Right lobe of liver (tissue), 6 donors: ENCODE measurements at regions not wholly inside any gene's neighbourhood (a gene's known extent, or its start where the extent isn't known, plus 50 kb on each side); places are given as distances from the start of the nearest gene placed in this dataset.
"Not testable (repeated sequence)": the region's sequence is repeated elsewhere in the genome, so short reads cannot be mapped to it uniquely, and the experiment has no call there.

Source experiments
- ATAC-seq, 4 donors: fragments of 200-7000 bp; cut with Tn5 transposase; one replicate each; pipeline ENCODE4 v1.9.1; 2020; ENCODE audit warnings: mild to moderate bottlenecking in 4 of 4, moderate library complexity in 4 of 4
- DNase-seq, 3 donors: peaks; one replicate each; pipeline ENCODE4 v3.0.0-alpha.2; 2020
- H3K27ac ChIP-seq, 3 donors: fragments of 200-600 bp; one replicate each; pipeline ENCODE4 v1.8.0; 2022
- H3K27me3 ChIP-seq, 2 donors: fragments of 200-600 bp; one replicate each; pipeline ENCODE4 v1.8.0; 2022
- H3K36me3 ChIP-seq, 4 donors: fragments of 200-600 bp; sonication (generic) in 1 of 4; one replicate each; pipeline versions ENCODE4 v1.5.1 to v1.8.0; 2017 to 2022; ENCODE audit warnings: control low read depth in 1 of 4
- H3K4me1 ChIP-seq, 4 donors: fragments of 200-600 bp; sonication (generic) in 1 of 4; one replicate each; pipeline versions ENCODE4 v1.5.1 to v1.8.0; 2017 to 2022; ENCODE audit warnings: control low read depth in 1 of 4
- H3K4me3 ChIP-seq, 3 donors: fragments of 200-600 bp; one replicate each; pipeline ENCODE4 v1.8.0; 2022
- H3K9me3 ChIP-seq, 4 donors: fragments of 200-600 bp; sonication (generic) in 1 of 4; one replicate each; pipeline versions ENCODE4 v1.5.1 to v1.8.0; 2017 to 2022; ENCODE audit warnings: control low read depth in 1 of 4
- CTCF ChIP-seq, 4 donors: fragments of 200-600 bp in 3 of 4; fragments of 450-650 bp in 1 of 4; IDR thresholded peaks; one replicate each; pipeline versions ENCODE4 v1.5.1 to v1.8.0; 2016 to 2022; ENCODE audit warnings: antibody characterized with exemption in 4 of 4, mild to moderate bottlenecking in 2 of 4
- POLR2A ChIP-seq: fragments of 450-650 bp; IDR thresholded peaks from one replicate; pipeline ENCODE4 v1.6.1; 2017; ENCODE audit warnings: antibody characterized with exemption, mild to moderate bottlenecking
- WGBS: methylation state at CpG from one replicate; pipeline ENCODE4 v1.1.6; 2018; ENCODE audit warnings: low coverage, low lambda C conversion rate; ENCODE audit not compliant: insufficient coverage; ENCODE audit errors: missing lambda C conversion rate; 5-methylcytosine and 5-hydroxymethylcytosine counted together
- intact Hi-C, 2 donors: fragments of 100-400 bp; cut with DNase I; formaldehyde crosslinking; loops; one replicate each; pipeline versions ENCODE4 v1.11.2 to v1.14.1; 2022
- donor health status: DM: no; HTN: yes; CAD: no.
- donor health status: DM: no; HTN: no; CAD: no.
- donor health status: DM: no; HTN: no; CAD: no.
- donor health status: DM: no; HTN: yes; CAD: no.
- donor health status: DM: no; HTN: yes; CAD: no.

GRCh38 chr9:81028504-81028903 is 660.8 kb downstream of the TLE1 start:
- no peak for ATAC-seq
- WGBS: 83% methylated on average over 4 of the region's 4 CpGs

GRCh38 chr9:81022177-81022576 is 667.2 kb downstream of the TLE1 start:
- intact Hi-C loops: no loop called here
- no peak for ATAC-seq
- no peak for DNase-seq
- no peak for TF ChIP-seq CTCF (IDR thresholded peaks at IDR 0.05)
- no peak for TF ChIP-seq POLR2A
- WGBS: 50% methylated on average over 3 of the region's 3 CpGs
- Histone ChIP-seq H3K9me3 (no peaks in the 10 kb centered on the region), H3K4me1 (no peaks in the 10 kb centered on the region), H3K36me3 (no peaks in the 10 kb centered on the region), H3K27me3 (no peaks in the 10 kb centered on the region), H3K4me3 (no peak overlapping the region), H3K27ac (no peak overlapping the region)

More at GRCh38 chr9:81028504-81028903, 660.8 kb downstream of the TLE1 start:
- H3K9me3 ChIP-seq: no peaks in the 10 kb centered on the region
- no peak for TF ChIP-seq CTCF (IDR thresholded peaks at IDR 0.05)
- H3K4me3 ChIP-seq: no peak overlapping the region
- intact Hi-C loops: no loop called here
- DNase-seq: no peak
- no peaks in the 10 kb centered on the region for H3K4me1 ChIP-seq
- H3K27ac ChIP-seq: no peak overlapping the region
- no peaks in the 10 kb centered on the region for H3K36me3 ChIP-seq
- H3K27me3 ChIP-seq: no peaks in the 10 kb centered on the region

- H3K4me1 ChIP-seq, H3K27ac ChIP-seq, DNase-seq, H3K36me3 ChIP-seq, H3K4me3 ChIP-seq, intact Hi-C loops, H3K9me3 ChIP-seq, H3K27me3 ChIP-seq, ATAC-seq: not testable (repeated sequence)
- WGBS: 62% methylated on average over 6 of the region's 6 CpGs
Measured at GRCh38 chr9:81014945-81015344, 674.4 kb downstream of the TLE1 start.

- intact Hi-C loops, H3K4me3 ChIP-seq, ATAC-seq, H3K27me3 ChIP-seq, H3K27ac ChIP-seq, H3K36me3 ChIP-seq, H3K9me3 ChIP-seq, DNase-seq, H3K4me1 ChIP-seq: not testable (repeated sequence)
- WGBS: 49% methylated on average over 3 of the region's 3 CpGs
Measured at GRCh38 chr9:81013191-81013590, 676.2 kb downstream of the TLE1 start.

- Histone ChIP-seq H3K4me1 (no peaks in the 10 kb centered on the region), H3K36me3 (no peaks in the 10 kb centered on the region)
- no peak for ATAC-seq
Measured at GRCh38 chr9:81002906-81003305, 686.4 kb downstream of the TLE1 start.

More at GRCh38 chr9:81002906-81003305, 686.4 kb downstream of the TLE1 start:
- Histone ChIP-seq H3K9me3 (no peaks in the 10 kb centered on the region), H3K4me3 (no peak overlapping the region), H3K27ac (no peak overlapping the region), H3K27me3 (no peaks in the 10 kb centered on the region)
- no peak for TF ChIP-seq CTCF (IDR thresholded peaks at IDR 0.05)
- TF ChIP-seq POLR2A: no peak
- no peak for DNase-seq
- intact Hi-C loops: no loop called here
